GM12892 (cell line): ENCODE measurements at regions not wholly inside any gene's neighbourhood (a gene's known extent, or its start where the extent isn't known, plus 50 kb on each side); places are given as distances from the start of the nearest gene placed in this dataset.

Experiments
- POLR2A ChIP-seq: IDR thresholded peaks from 2 replicates; pipeline ENCODE4 v1.6.1; 2011; ENCODE audit warnings: low read depth, low read length, control low read depth
- POLR2AphosphoS5 ChIP-seq: IDR thresholded peaks from 2 replicates; pipeline ENCODE4 v1.6.1; 2011; ENCODE audit warnings: low read depth, low read length, control low read depth

- TF ChIP-seq POLR2AphosphoS5 (no peak), POLR2A (no peak)
Observed at GRCh38 chr21:32949701-32950100, 76.0 kb upstream of the OLIG2 start.
